ENCODE measurements at regions not wholly inside any gene's neighbourhood (a gene's known extent, or its start where the extent isn't known, plus 50 kb on each side); places are given as distances from the start of the nearest gene placed in this dataset.

DNA sequence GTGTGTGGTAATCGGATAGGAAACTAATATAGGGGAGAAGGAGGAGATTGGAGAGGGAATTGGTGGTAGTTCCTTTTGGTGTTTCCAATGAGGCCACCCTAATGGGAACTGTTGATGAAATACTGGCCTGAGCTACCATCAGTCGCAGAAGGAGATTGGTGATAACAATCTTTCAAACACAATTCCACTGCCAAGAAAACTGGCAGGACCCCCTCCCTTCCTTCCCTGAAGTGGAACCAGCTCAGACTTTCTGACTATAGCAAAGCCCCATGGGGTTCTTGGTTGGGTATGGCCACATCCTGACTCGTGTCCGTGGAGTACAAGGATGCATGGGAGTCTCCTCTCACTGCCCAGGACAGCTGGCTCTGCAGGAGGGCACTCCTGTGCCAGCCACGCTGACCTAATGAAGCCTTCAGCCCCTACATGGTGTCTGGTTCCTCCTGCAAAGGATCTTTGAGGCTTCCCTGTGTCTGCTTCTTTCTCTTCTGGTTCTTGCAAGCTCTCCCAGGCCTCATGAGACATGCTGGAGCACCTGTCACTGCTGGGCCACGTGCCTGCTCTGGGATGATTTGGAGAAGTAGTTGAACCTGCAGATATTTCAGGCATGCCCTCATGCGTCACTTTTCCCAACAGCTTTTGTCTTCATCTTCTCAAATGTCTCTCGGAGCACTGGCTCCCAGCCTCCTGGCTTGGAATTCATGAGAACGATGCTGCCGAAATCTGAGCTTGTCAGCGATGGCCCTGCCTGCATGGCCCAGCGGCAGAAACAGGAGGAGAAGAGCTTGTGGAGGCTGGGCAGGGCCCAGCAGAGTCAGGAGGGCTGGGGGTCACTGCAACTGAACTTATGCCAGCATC is 90.0 kb upstream of the ADPGK start:
- DNase-seq (ENCODE audit: low read depth, low spot score) = no peak
- Histone ChIP-seq H3K27me3 (ENCODE audit: control insufficient read depth, insufficient read depth, low read length) (no peaks in the 10 kb centered on the region), H3K36me3 (ENCODE audit: control insufficient read depth, insufficient read depth, low read length) (no peaks in the 10 kb centered on the region)

DNA sequence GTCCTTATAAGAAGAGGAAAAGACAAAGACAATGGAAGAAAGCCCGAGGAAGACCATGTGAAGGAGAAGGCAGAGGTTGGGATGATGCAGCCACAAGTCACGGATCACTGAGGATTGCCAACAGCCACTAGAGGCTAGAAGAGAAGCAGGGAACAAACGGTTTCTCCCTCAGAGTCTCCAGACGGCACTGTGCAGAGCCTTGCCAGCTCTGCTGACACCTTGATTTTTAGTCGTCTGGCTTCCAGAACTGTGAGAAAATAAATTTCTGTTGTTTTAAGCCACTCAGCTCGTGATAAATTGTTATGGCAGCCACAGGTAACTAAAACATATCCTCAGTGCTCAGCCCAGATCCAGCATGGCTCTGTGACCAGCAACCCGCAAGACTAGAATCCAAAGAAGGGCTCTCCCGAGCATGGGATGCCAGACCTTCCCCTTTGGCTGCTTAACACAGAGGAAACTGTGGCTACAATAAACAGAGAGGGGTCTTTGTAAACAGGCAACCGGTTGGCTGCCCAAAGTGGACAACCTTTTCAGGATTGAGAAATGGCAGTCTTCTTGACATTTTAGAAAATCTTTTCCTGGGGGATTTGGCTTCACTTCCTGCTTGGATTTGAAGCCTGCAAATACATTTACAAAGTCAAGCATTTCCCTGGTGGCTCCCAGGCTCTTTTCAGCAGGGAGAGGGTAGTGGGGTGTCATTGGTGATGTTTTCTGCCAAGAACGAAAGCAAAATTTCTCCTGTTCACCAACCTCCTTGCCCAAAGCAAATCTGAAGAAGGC is 88.7 kb upstream of the ADPGK start:
- Histone ChIP-seq H3K27me3 (ENCODE audit: control insufficient read depth, insufficient read depth, low read length) (no peaks in the 10 kb centered on the region), H3K4me1 (ENCODE audit: control insufficient read depth, insufficient read depth, low read length) (no peaks in the 10 kb centered on the region), H3K4me3 (ENCODE audit: low read length) (no peak overlapping the region), H3K9me3 (ENCODE audit: control insufficient read depth, insufficient read depth, low read length) (no peaks in the 10 kb centered on the region), H3K36me3 (ENCODE audit: control insufficient read depth, insufficient read depth, low read length) (no peaks in the 10 kb centered on the region), H3K27ac (ENCODE audit: low read length) (no peak overlapping the region)
- no peak for DNase-seq (ENCODE audit: low read depth, low spot score)
- no CpG with 5 or more reads among the region's 10 CpGs for WGBS (ENCODE audit: insufficient coverage, insufficient read length)

More for the DNA sequence above, 90.0 kb upstream of the ADPGK start:
- Histone ChIP-seq H3K27ac (ENCODE audit: low read length) (no peak overlapping the region), H3K4me3 (ENCODE audit: low read length) (no peak overlapping the region), H3K9me3 (ENCODE audit: control insufficient read depth, insufficient read depth, low read length) (no peaks in the 10 kb centered on the region), H3K4me1 (ENCODE audit: control insufficient read depth, insufficient read depth, low read length) (no peaks in the 10 kb centered on the region)
- WGBS (ENCODE audit: insufficient coverage, insufficient read length) = 100% methylated on average over 1 of the region's 12 CpGs

DNA sequence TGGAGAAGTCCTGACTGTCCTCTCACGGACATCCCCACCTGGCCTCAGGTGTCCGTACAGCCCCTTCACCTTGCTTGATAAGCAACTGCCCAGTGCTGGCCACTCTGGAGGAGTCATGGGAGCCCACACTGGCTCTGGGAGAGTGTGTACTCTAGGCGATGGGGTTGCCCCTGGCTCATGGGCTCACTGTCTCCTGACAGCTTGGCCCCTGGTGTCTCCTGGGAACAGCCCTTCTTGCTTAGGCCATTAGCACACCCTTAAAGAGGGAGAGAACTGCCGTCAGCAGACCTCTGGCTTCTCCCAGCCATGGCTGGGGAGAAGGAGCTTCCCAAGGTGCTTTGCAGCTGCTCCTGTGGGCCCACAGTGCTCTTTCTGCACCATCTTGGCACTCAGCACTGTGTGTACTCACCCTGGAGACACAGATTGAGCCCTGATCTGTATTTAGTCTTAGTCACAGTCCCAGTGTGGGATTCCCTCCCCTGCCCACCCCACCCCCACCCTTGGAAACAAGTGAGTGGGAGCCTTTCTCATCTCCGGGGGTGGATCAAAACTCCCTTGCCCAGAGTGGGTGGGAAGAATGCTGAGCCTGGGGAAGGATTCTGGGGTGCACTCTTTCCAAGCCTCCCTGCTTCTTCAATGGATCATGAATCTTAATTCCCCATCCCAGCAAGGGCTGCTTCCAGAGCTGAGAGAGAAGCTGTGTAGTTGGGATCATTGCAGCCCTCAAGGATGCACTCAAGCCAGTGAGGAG is 83.5 kb upstream of the ADPGK start:
- H3K27me3 ChIP-seq (ENCODE audit: control insufficient read depth, insufficient read depth, low read length) = no peaks in the 10 kb centered on the region
- H3K4me3 ChIP-seq (ENCODE audit: low read length) = no peak overlapping the region
- no peak for DNase-seq (ENCODE audit: low read depth, low spot score)
- no peaks in the 10 kb centered on the region for H3K4me1 ChIP-seq (ENCODE audit: control insufficient read depth, insufficient read depth, low read length)
- no CpG with 5 or more reads among the region's 5 CpGs for WGBS (ENCODE audit: insufficient coverage, insufficient read length)
- no peaks in the 10 kb centered on the region for H3K9me3 ChIP-seq (ENCODE audit: control insufficient read depth, insufficient read depth, low read length)
- H3K27ac ChIP-seq (ENCODE audit: low read length) = no peak overlapping the region
- H3K36me3 ChIP-seq (ENCODE audit: control insufficient read depth, insufficient read depth, low read length) = no peaks in the 10 kb centered on the region

DNA sequence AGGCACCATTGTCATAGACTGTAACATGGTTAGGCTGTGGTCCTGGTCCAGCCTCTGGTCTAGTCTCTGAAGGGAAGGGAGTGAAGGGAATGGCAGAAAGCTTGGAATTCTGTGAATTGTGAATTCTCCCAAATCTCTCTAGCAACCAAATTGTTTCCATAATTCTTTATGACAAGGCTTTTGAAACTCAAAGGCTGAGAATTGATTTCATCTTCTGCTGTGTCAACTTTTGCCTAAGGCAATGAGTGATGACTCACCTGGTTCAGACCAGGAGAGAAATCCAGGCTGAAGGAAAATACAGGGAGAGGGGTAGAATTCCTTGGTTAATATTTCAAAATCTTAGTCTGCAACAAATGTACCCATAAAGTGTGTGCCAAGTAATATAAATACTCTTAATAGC is 82.6 kb upstream of the ADPGK start:
- Histone ChIP-seq H3K4me1 (ENCODE audit: control insufficient read depth, insufficient read depth, low read length) (no peaks in the 10 kb centered on the region), H3K4me3 (ENCODE audit: low read length) (no peak overlapping the region), H3K36me3 (ENCODE audit: control insufficient read depth, insufficient read depth, low read length) (no peaks in the 10 kb centered on the region), H3K9me3 (ENCODE audit: control insufficient read depth, insufficient read depth, low read length) (no peaks in the 10 kb centered on the region), H3K27ac (ENCODE audit: low read length) (no peak overlapping the region), H3K27me3 (ENCODE audit: control insufficient read depth, insufficient read depth, low read length) (no peaks in the 10 kb centered on the region)
- no peak for DNase-seq (ENCODE audit: low read depth, low spot score)

DNA sequence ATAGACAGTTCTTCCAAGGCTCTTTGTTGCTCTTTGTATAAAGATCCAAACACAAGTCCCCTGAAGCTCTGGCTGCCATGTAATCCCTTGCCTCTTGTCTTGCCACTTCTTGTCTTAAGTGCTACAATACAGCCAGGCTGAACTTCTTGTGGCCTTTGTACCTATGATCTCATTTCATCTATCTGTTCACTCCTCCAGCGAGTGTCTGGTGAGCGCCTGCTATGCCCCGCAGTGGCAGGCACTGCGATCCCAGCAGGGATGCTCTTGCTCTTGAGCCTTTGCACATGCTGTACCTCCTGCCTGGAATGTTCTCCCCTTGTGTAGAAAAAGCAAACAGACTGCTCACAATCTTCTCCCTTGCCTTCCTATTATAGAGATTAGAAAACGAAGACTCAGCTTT is 81.9 kb upstream of the ADPGK start:
- Histone ChIP-seq H3K36me3 (ENCODE audit: control insufficient read depth, insufficient read depth, low read length) (no peaks in the 10 kb centered on the region), H3K9me3 (ENCODE audit: control insufficient read depth, insufficient read depth, low read length) (no peaks in the 10 kb centered on the region), H3K4me3 (ENCODE audit: low read length) (no peak overlapping the region), H3K27me3 (ENCODE audit: control insufficient read depth, insufficient read depth, low read length) (no peaks in the 10 kb centered on the region), H3K4me1 (ENCODE audit: control insufficient read depth, insufficient read depth, low read length) (no peaks in the 10 kb centered on the region), H3K27ac (ENCODE audit: low read length) (no peak overlapping the region)
- no CpG with 5 or more reads among the region's 5 CpGs for WGBS (ENCODE audit: insufficient coverage, insufficient read length)
- no peak for DNase-seq (ENCODE audit: low read depth, low spot score)

DNA sequence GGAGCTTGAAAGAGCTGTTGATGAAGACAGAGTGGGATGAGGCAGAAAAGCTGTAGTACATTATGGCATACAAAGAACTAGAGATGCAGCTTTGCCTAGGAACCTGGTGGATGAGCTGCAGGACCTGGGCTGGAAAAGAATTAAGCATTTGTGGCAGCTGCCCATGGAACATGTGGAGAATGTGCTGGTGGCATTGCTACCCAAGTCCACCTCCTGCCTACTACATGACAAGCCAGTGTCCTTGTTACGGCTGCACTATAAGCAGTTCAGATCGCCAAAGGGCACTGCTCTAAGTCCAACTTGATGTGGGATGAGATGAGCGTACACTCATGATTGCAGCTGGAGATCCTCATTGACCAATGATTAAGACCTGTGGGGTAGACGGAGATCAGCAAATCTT is 81.1 kb upstream of the ADPGK start:
- no peak overlapping the region for H3K27ac ChIP-seq (ENCODE audit: low read length)
- H3K27me3 ChIP-seq (ENCODE audit: control insufficient read depth, insufficient read depth, low read length) = no peaks in the 10 kb centered on the region
- H3K9me3 ChIP-seq (ENCODE audit: control insufficient read depth, insufficient read depth, low read length) = no peaks in the 10 kb centered on the region
- no peaks in the 10 kb centered on the region for H3K4me1 ChIP-seq (ENCODE audit: control insufficient read depth, insufficient read depth, low read length)
- H3K36me3 ChIP-seq (ENCODE audit: control insufficient read depth, insufficient read depth, low read length) = no peaks in the 10 kb centered on the region
- WGBS (ENCODE audit: insufficient coverage, insufficient read length) = no CpG with 5 or more reads among the region's 4 CpGs
- no peak overlapping the region for H3K4me3 ChIP-seq (ENCODE audit: low read length)
- DNase-seq (ENCODE audit: low read depth, low spot score) = no peak

DNA sequence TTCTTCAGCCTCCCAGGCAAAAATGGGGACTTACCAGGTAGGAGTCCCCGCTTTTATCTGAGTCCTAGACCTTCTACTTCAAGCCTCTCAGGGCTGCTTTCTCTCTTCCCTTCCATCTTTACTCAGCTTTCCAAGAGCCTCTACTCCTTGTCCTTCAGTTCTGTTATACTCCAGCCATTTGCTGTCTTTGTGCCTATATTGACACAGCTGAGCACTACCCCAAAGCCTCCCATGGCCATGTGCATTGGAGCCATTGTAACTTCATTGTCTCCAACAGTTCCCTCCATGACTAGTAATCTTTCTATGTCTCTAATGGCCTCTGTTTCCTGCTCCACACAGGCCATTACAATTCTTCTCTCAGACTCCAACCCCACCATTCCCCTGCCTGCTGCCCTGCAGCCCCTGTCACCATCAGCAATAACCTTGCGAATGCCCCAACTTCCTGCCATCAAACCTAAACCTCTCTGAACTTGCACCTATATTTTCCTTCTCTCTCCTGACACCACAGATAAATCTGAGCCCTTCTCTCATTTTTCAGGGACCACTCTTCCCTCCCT is 77.9 kb upstream of the ADPGK start:
- WGBS (ENCODE audit: insufficient coverage, insufficient read length) = no CpG with 5 or more reads among the region's 2 CpGs
- H3K27ac ChIP-seq (ENCODE audit: low read length) = no peak overlapping the region
- DNase-seq (ENCODE audit: low read depth, low spot score) = no peak

DNA sequence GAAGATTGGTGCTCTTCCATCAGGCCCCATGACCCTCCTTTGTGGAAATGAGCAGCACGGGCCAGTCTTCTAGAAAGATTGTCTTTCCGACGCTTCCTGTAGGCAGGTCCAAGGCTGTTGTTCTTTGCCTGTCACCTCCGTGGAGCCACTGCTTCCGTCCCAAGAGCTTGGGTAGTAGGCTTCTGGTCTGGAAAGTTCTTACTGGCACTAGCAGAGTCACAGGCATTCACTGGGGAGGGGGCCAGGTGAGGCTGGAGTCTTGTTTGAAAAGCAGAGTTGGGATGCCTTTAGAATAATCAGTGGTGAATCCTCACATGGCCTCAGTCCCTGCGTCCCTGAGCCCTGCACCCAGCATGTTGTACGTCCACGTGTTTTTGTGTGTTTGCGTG is 76.2 kb upstream of the ADPGK start:
- Histone ChIP-seq H3K4me1 (ENCODE audit: control insufficient read depth, insufficient read depth, low read length) (no peaks in the 10 kb centered on the region; the same call in 1 of the 2 replicates), H3K9me3 (ENCODE audit: control insufficient read depth, insufficient read depth, low read length) (no peaks in the 10 kb centered on the region), H3K27me3 (ENCODE audit: control insufficient read depth, insufficient read depth, low read length) (no peaks in the 10 kb centered on the region), H3K36me3 (ENCODE audit: control insufficient read depth, insufficient read depth, low read length) (no peaks in the 10 kb centered on the region), H3K4me3 (ENCODE audit: low read length) (no peak overlapping the region), H3K27ac (ENCODE audit: low read length) (no peak overlapping the region)
- no peak for DNase-seq (ENCODE audit: low read depth, low spot score)
- no CpG with 5 or more reads among the region's 9 CpGs for WGBS (ENCODE audit: insufficient coverage, insufficient read length)

More for the DNA sequence above, 77.9 kb upstream of the ADPGK start:
- Histone ChIP-seq H3K27me3 (ENCODE audit: control insufficient read depth, insufficient read depth, low read length) (no peaks in the 10 kb centered on the region), H3K4me3 (ENCODE audit: low read length) (no peak overlapping the region), H3K36me3 (ENCODE audit: control insufficient read depth, insufficient read depth, low read length) (no peaks in the 10 kb centered on the region), H3K4me1 (ENCODE audit: control insufficient read depth, insufficient read depth, low read length) (no peaks in the 10 kb centered on the region; the same call in 1 of the 2 replicates), H3K9me3 (ENCODE audit: control insufficient read depth, insufficient read depth, low read length) (no peaks in the 10 kb centered on the region)

DNA sequence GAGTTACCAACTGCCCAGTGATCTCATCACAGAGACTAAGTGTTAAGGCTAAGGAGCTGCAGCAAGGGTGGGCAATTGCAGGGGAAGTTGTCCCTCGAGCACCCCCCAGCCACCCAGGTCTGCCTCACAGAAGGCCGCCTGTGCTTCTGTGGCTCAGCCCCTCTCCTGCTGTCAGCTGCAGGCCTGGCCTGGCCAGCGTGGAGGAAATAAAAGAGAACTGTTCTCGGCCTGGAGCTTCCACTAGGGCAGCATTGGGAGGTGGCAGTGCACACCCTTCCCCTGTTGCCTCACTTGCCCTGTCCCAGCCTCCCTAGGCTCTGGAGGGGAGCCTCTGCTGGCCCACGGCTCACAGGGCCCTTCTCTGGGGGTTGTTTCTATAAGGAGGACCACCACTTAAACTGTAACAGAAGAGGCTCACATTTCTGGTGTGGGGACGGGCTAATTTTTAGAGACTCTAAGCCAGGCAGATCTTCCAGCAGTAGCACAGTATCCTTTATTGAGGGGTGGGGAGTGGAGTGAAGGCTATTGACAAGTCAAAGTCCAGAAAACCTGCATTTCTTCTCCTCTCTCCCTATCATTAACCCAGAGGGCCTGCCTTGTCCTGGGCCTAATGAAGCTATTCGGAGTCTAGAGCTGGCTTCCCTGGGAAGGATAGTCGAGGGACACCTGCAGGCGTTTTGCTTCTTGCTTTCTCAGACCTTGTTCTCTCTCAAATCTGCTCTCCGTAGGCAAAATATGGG is 75.6 kb upstream of the ADPGK start:
- Histone ChIP-seq H3K4me3 (ENCODE audit: low read length) (no peak overlapping the region), H3K27ac (ENCODE audit: low read length) (no peak overlapping the region), H3K9me3 (ENCODE audit: control insufficient read depth, insufficient read depth, low read length) (no peaks in the 10 kb centered on the region), H3K4me1 (ENCODE audit: control insufficient read depth, insufficient read depth, low read length) (no peaks in the 10 kb centered on the region; the same call in 1 of the 2 replicates), H3K36me3 (ENCODE audit: control insufficient read depth, insufficient read depth, low read length) (no peaks in the 10 kb centered on the region), H3K27me3 (ENCODE audit: control insufficient read depth, insufficient read depth, low read length) (no peaks in the 10 kb centered on the region)
- no CpG with 5 or more reads among the region's 10 CpGs for WGBS (ENCODE audit: insufficient coverage, insufficient read length)
- no peak for DNase-seq (ENCODE audit: low read depth, low spot score)

Measured in iPS DF 6.9 (cell line).